ENCODE measurements at regions not wholly inside any gene's neighbourhood (a gene's known extent, or its start where the extent isn't known, plus 50 kb on each side); places are given as distances from the start of the nearest gene placed in this dataset.

DNA sequence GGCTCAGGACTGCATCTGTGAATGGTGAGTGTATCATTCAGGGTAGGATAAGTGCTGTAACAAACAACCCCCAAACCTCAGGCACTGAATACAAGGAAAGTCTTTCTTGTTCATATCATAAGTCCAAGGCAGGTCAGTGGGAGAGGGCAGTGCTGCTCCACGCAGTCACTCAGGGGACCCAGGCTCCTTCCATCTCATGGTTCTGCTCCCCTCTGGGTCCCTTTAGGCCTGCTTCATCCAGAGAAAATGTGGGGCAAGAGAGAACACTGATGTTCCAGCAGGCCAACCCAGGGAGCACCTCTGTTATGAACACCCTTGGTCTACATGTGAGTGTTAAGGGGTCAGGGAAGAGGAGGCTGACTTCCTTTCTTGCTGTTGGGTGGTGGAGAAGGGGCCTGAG is 187.8 kb downstream of the CHST1 start:
- TF ChIP-seq JUN (IDR thresholded peaks at IDR 0.05; ENCODE audit: borderline replicate concordance, insufficient read depth, insufficient read length, low read depth): no peak
- TF ChIP-seq, protein P1, sequence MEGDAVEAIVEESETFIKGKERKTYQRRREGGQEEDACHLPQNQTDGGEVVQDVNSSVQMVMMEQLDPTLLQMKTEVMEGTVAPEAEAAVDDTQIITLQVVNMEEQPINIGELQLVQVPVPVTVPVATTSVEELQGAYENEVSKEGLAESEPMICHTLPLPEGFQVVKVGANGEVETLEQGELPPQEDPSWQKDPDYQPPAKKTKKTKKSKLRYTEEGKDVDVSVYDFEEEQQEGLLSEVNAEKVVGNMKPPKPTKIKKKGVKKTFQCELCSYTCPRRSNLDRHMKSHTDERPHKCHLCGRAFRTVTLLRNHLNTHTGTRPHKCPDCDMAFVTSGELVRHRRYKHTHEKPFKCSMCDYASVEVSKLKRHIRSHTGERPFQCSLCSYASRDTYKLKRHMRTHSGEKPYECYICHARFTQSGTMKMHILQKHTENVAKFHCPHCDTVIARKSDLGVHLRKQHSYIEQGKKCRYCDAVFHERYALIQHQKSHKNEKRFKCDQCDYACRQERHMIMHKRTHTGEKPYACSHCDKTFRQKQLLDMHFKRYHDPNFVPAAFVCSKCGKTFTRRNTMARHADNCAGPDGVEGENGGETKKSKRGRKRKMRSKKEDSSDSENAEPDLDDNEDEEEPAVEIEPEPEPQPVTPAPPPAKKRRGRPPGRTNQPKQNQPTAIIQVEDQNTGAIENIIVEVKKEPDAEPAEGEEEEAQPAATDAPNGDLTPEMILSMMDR (IDR thresholded peaks at IDR 0.05; ENCODE audit: extremely low read depth in 1 of 2, insufficient read depth in 1 of 2, low read depth in 1 of 2, low read length in 2 of 2): no peak
- no peak for TF ChIP-seq POLR2A (IDR thresholded peaks at IDR 0.05; ENCODE audit: low read depth, low read length)

Data from endothelial cell of umbilical vein (primary cell).